ENCODE measurements at regions not wholly inside any gene's neighbourhood (a gene's known extent, or its start where the extent isn't known, plus 50 kb on each side); places are given as distances from the start of the nearest gene placed in this dataset.

DNA sequence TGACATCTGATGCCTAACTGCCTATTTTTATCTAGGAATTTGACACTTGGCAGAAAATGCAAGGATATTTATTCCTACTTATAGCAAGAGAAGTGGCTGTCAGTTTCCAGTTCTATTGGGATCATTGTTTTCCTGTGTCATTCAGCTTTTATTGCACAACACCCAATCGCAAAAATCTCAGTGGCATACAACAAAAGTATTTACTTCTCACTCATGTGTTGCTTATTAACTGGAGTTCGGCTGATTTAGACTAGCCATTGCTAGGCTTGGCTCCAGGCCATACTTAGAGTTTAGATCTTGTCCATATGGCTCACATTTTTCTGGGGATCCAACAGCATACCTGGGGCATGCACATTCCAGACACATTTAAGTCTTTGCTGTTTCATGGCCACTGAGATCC, 218.6 kb upstream of the SYT1 start:
- H3K36me3 ChIP-seq (ENCODE audit: insufficient read depth, low read length): no peaks in the 10 kb centered on the region
- no peaks in the 10 kb centered on the region for H4K20me1 ChIP-seq (ENCODE audit: insufficient read depth, low read length, poor library complexity, severe bottlenecking)
- no peak for TF ChIP-seq CTCF (conservative IDR thresholded peaks at IDR 0.05; ENCODE audit: low read length)
- no peak for TF ChIP-seq EZH2phosphoT487 (IDR thresholded peaks at IDR 0.05; ENCODE audit: borderline replicate concordance)
- H3K4me2 ChIP-seq (ENCODE audit: low read depth, low read length, poor library complexity, severe bottlenecking): no peak overlapping the region
- no peaks in the 10 kb centered on the region for H3K9me3 ChIP-seq (ENCODE audit: insufficient read depth, low read depth, low read length)
- no peaks in the 10 kb centered on the region for H3F3A ChIP-seq (ENCODE audit: low read depth)
- no peak overlapping the region for H3K4me3 ChIP-seq (ENCODE audit: low read length, poor library complexity, severe bottlenecking)
- H3K9ac ChIP-seq (ENCODE audit: low read depth, low read length, poor library complexity, severe bottlenecking): no peak overlapping the region
- H3K79me2 ChIP-seq (ENCODE audit: insufficient read depth, low read length): no peaks in the 10 kb centered on the region
- no peaks in the 10 kb centered on the region for H3K27me3 ChIP-seq (ENCODE audit: insufficient read depth, low read length, poor library complexity, severe bottlenecking)
- no peak overlapping the region for H2AFZ ChIP-seq (ENCODE audit: low read length)
- H3K4me1 ChIP-seq (ENCODE audit: insufficient read depth, low read length, poor library complexity, severe bottlenecking): no peaks in the 10 kb centered on the region
- no peaks in the 10 kb centered on the region for H3K9me2 ChIP-seq (replicated peaks; ENCODE audit: low read depth, low read length)

DNA sequence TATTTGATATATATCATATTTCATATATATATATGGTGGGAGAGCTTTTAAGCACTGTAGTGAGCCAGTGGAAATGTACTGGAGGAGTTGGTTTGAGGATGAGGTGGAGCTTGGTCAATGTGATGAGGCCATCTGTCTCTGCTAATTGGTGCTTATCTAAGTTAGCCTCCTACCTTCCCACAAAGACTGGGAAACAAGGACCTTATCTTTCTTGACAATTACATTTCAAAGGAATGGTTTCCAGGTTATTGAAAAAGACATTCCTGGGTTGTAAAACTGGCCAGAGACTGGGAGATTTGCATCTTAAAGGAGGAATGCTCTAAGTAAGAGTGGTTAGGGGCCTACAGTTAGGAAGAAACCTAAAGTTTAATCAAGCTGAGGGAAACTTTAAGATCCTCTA, 212.8 kb upstream of the SYT1 start:
- Histone ChIP-seq H3K4me2 (ENCODE audit: low read depth, low read length, poor library complexity, severe bottlenecking) (no peak overlapping the region), H3F3A (ENCODE audit: low read depth) (no peaks in the 10 kb centered on the region), H4K20me1 (ENCODE audit: insufficient read depth, low read length, poor library complexity, severe bottlenecking) (no peaks in the 10 kb centered on the region), H3K9me3 (ENCODE audit: insufficient read depth, low read depth, low read length) (no peaks in the 10 kb centered on the region), H2AFZ (ENCODE audit: low read length) (no peak overlapping the region), H3K9ac (ENCODE audit: low read depth, low read length, poor library complexity, severe bottlenecking) (no peak overlapping the region), H3K27me3 (ENCODE audit: insufficient read depth, low read length, poor library complexity, severe bottlenecking) (no peaks in the 10 kb centered on the region), H3K4me3 (ENCODE audit: low read length, poor library complexity, severe bottlenecking) (no peak overlapping the region), H3K9me2 (replicated peaks; ENCODE audit: low read depth, low read length) (no peaks in the 10 kb centered on the region), H3K79me2 (ENCODE audit: insufficient read depth, low read length) (no peaks in the 10 kb centered on the region), H3K36me3 (ENCODE audit: insufficient read depth, low read length) (no peaks in the 10 kb centered on the region), H3K4me1 (ENCODE audit: insufficient read depth, low read length, poor library complexity, severe bottlenecking) (no peaks in the 10 kb centered on the region)
- TF ChIP-seq CTCF (conservative IDR thresholded peaks at IDR 0.05; ENCODE audit: low read length): no peak
- no peak for TF ChIP-seq EZH2phosphoT487 (IDR thresholded peaks at IDR 0.05; ENCODE audit: borderline replicate concordance)

GRCh38 chr12:78666584-78666983, 198.0 kb upstream of the SYT1 start:
- TF ChIP-seq CTCF (conservative IDR thresholded peaks at IDR 0.05; ENCODE audit: low read length) (no peak), EZH2phosphoT487 (IDR thresholded peaks at IDR 0.05; ENCODE audit: borderline replicate concordance) (no peak)

More at GRCh38 chr12:78666584-78666983, 198.0 kb upstream of the SYT1 start:
- no peaks in the 10 kb centered on the region for H4K20me1 ChIP-seq (ENCODE audit: insufficient read depth, low read length, poor library complexity, severe bottlenecking)
- H2AFZ ChIP-seq (ENCODE audit: low read length): no peak overlapping the region
- H3K4me1 ChIP-seq (ENCODE audit: insufficient read depth, low read length, poor library complexity, severe bottlenecking): no peaks in the 10 kb centered on the region
- no peaks in the 10 kb centered on the region for H3K79me2 ChIP-seq (ENCODE audit: insufficient read depth, low read length)
- no peak overlapping the region for H3K9ac ChIP-seq (ENCODE audit: low read depth, low read length, poor library complexity, severe bottlenecking)
- no peak overlapping the region for H3K4me3 ChIP-seq (ENCODE audit: low read length, poor library complexity, severe bottlenecking)
- no peaks in the 10 kb centered on the region for H3F3A ChIP-seq (ENCODE audit: low read depth)
- H3K9me2 ChIP-seq (replicated peaks; ENCODE audit: low read depth, low read length): no peaks in the 10 kb centered on the region
- H3K36me3 ChIP-seq (ENCODE audit: insufficient read depth, low read length): no peaks in the 10 kb centered on the region
- no peak overlapping the region for H3K4me2 ChIP-seq (ENCODE audit: low read depth, low read length, poor library complexity, severe bottlenecking)
- no peaks in the 10 kb centered on the region for H3K9me3 ChIP-seq (ENCODE audit: insufficient read depth, low read depth, low read length)
- H3K27me3 ChIP-seq (ENCODE audit: insufficient read depth, low read length, poor library complexity, severe bottlenecking): no peaks in the 10 kb centered on the region

Data from Loucy (cell line).